CD4-positive, alpha-beta T cell (primary cell): ENCODE measurements at regions not wholly inside any gene's neighbourhood (a gene's known extent, or its start where the extent isn't known, plus 50 kb on each side); places are given as distances from the start of the nearest gene placed in this dataset.

Experiments
- ATAC-seq: fragments of 200-7000 bp; cut with Tn5 transposase; one replicate; pipeline ENCODE4 v1.10.0; 2022; ENCODE audit warnings: mild to moderate bottlenecking; ENCODE audit not compliant: poor library complexity
- CTCF ChIA-PET: fragments of 350-600 bp; sonication (Branson Sonifier 250); formaldehyde crosslinking; loops from one replicate; lab custom pipeline; 2021; ENCODE audit warnings: antibody characterized with exemption, inconsistent platforms; lab: Charles Lee
- POLR2A ChIA-PET: fragments of 350-600 bp; sonication (Branson Sonifier 250); formaldehyde crosslinking; loops from one replicate; lab custom pipeline; 2021; ENCODE audit warnings: antibody characterized with exemption, inconsistent platforms; lab: Charles Lee
- DNase-seq, 14 experiments: peaks; one replicate each; pipeline ENCODE4 v3.0.0-alpha.2; 2013 to 2020; ENCODE audit warnings: mixed read lengths in 2 of 14
- H3K27ac ChIP-seq, 2 donors: one replicate each; pipeline versions ENCODE4 v1.5.1 to v1.7.0; 2013; ENCODE audit warnings: low read length in 2 of 2, low read depth in 1 of 2, mild to moderate bottlenecking in 1 of 2
- H3K27me3 ChIP-seq, 2 experiments: 1 replicate in 1 of 2; 2 replicates in 1 of 2; pipeline versions ENCODE4 v1.6.1 to v1.7.0; 2013; ENCODE audit warnings: low read length in 2 of 2, control low read depth in 1 of 2, mild to moderate bottlenecking in 1 of 2, moderate library complexity in 1 of 2; ENCODE audit not compliant: insufficient read depth in 2 of 2, control insufficient read depth in 1 of 2
- H3K36me3 ChIP-seq: one replicate; pipeline ENCODE4 v1.6.1; 2013; ENCODE audit warnings: low read length, control low read depth; ENCODE audit not compliant: insufficient read depth
- H3K4me1 ChIP-seq: one replicate; pipeline ENCODE4 v1.6.1; 2013; ENCODE audit warnings: low read length, control low read depth; ENCODE audit not compliant: insufficient read depth
- H3K4me3 ChIP-seq: one replicate; pipeline ENCODE4 v1.5.1; 2013; ENCODE audit warnings: mild to moderate bottlenecking, low read length, moderate library complexity
- H3K9me3 ChIP-seq, 2 experiments: 1 replicate in 1 of 2; 2 replicates in 1 of 2; pipeline versions ENCODE4 v1.6.1 to v1.7.0; 2013; ENCODE audit warnings: low read length in 2 of 2, mild to moderate bottlenecking in 2 of 2, control low read depth in 1 of 2, moderate library complexity in 1 of 2; ENCODE audit not compliant: control insufficient read depth in 1 of 2, insufficient read depth in 1 of 2
- H3K27ac Mint-ChIP-seq: one replicate; pipeline ENCODE4 v1.8.0; 2020; ENCODE audit warnings: mixed read lengths
- H3K27me3 Mint-ChIP-seq: one replicate; pipeline ENCODE4 v1.8.0; 2021; ENCODE audit warnings: mixed read lengths
- H3K36me3 Mint-ChIP-seq: one replicate; pipeline ENCODE4 v1.8.0; 2021; ENCODE audit warnings: low read depth, mixed read lengths
- H3K4me1 Mint-ChIP-seq: one replicate; pipeline ENCODE4 v1.8.0; 2021; ENCODE audit warnings: low read depth, mixed read lengths
- H3K4me3 Mint-ChIP-seq: one replicate; pipeline ENCODE4 v1.8.0; 2020; ENCODE audit warnings: mild to moderate bottlenecking, mixed read lengths
- H3K9me3 Mint-ChIP-seq: one replicate; pipeline ENCODE4 v1.8.0; 2020; ENCODE audit warnings: mixed read lengths
- CTCF ChIP-seq: fragments of 200-600 bp; IDR thresholded peaks from one replicate; pipeline ENCODE4 v1.8.0; 2022; ENCODE audit warnings: antibody characterized with exemption, mild to moderate bottlenecking
- intact Hi-C, 2 experiments: fragments of 100-400 bp; cut with DNase I in 1 of 2; cut with micrococcal nuclease in 1 of 2; formaldehyde crosslinking; loops; one replicate each; pipeline versions ENCODE4 v1.15.1 to v1.9.0; 2023 to 2025; cut with DNase I, micrococcal nuclease

GRCh38 chr1:193841857-193842256 lies 655.4 kb upstream of the B3GALT2 start:
- H3K27me3 Mint-ChIP-seq: no peaks in the 10 kb centered on the region
- no peaks in the 10 kb centered on the region for H3K9me3 Mint-ChIP-seq
- Histone ChIP-seq H3K4me1 (no peaks in the 10 kb centered on the region), H3K27me3 (no peaks in the 10 kb centered on the region), H3K4me3 (no peak overlapping the region), H3K9me3 (no peaks in the 10 kb centered on the region), H3K27ac (no peak overlapping the region), H3K36me3 (no peaks in the 10 kb centered on the region)
- no peak overlapping the region for H3K27ac Mint-ChIP-seq
- CTCF ChIA-PET: no interaction called here
- ATAC-seq (no peak), DNase-seq (no peak)
- no peak for TF ChIP-seq CTCF
- H3K36me3 Mint-ChIP-seq: no peaks in the 10 kb centered on the region
- POLR2A ChIA-PET: no interaction called here
- no peak overlapping the region for H3K4me3 Mint-ChIP-seq
- H3K4me1 Mint-ChIP-seq: no peaks in the 10 kb centered on the region
- intact Hi-C loops: no loop called here

DNA sequence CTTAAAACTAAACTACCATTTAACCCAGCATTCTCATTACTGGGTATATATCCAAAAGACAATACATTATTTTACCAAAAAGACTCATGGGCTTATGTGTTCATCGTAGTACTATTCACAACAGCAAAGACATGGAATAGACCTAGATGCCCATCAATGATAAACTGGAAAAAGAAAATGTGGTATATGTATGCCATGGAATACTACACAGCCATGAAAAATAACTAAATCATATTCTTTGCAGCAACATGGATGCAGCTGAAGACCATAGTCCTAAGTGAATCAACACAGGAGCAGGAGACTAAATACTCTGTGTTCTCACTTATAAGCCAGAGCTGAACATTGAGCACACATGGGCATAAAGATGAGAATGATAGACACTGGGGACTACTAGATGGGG lies 645.1 kb upstream of the B3GALT2 start:
- no peak for DNase-seq
- ATAC-seq: no peak
- H3K27me3 ChIP-seq: no peaks in the 10 kb centered on the region
- H3K27me3 Mint-ChIP-seq: no peaks in the 10 kb centered on the region
- H3K9me3 ChIP-seq: peaks cover 8 to 10% of the 10 kb centered on the region in 2 experiments
- no peak overlapping the region for H3K27ac ChIP-seq
- no peak overlapping the region for H3K4me3 ChIP-seq
- H3K36me3 Mint-ChIP-seq: no peaks in the 10 kb centered on the region
- H3K4me3 Mint-ChIP-seq: no peak overlapping the region
- H3K9me3 Mint-ChIP-seq: peaks cover 11% of the 10 kb centered on the region
- no peak for TF ChIP-seq CTCF
- H3K27ac Mint-ChIP-seq: no peak overlapping the region
- ChIA-PET CTCF (interaction anchor here (1.3 kb wide), 1 partner anchor 27 kb away, joined by 3 read pairs; no protein-coding TSS in a partner anchor), POLR2A (no interaction called here)
- no peaks in the 10 kb centered on the region for H3K36me3 ChIP-seq
- H3K4me1 ChIP-seq: no peaks in the 10 kb centered on the region
- intact Hi-C loops: no loop called here
- H3K4me1 Mint-ChIP-seq: no peaks in the 10 kb centered on the region

- H3K9me3 Mint-ChIP-seq: peaks cover 6% of the 10 kb centered on the region
- ChIA-PET POLR2A (no interaction called here), CTCF (no interaction called here)
- no peak for ATAC-seq
- H3K9me3 ChIP-seq: peaks cover under 1 to 13% of the 10 kb centered on the region in 2 experiments
- H3K4me3 Mint-ChIP-seq: no peak overlapping the region
- no peak for TF ChIP-seq CTCF
- H3K27me3 ChIP-seq: no peaks in the 10 kb centered on the region
- H3K4me1 Mint-ChIP-seq: no peaks in the 10 kb centered on the region
- intact Hi-C loops: no loop called here
- no peaks in the 10 kb centered on the region for H3K4me1 ChIP-seq
- H3K27ac ChIP-seq: no peak overlapping the region
- no peaks in the 10 kb centered on the region for H3K36me3 Mint-ChIP-seq
- no peaks in the 10 kb centered on the region for H3K27me3 Mint-ChIP-seq
- no peaks in the 10 kb centered on the region for H3K36me3 ChIP-seq
- no peak overlapping the region for H3K27ac Mint-ChIP-seq
- no peak for DNase-seq
- no peak overlapping the region for H3K4me3 ChIP-seq
These were observed 641.1 kb upstream of the B3GALT2 start for GRCh38 chr1:193827516-193827915.
